DMS114 treated with DMSO at 0.1 percent for 48 hours (cell line): ENCODE measurements at regions not wholly inside any gene's neighbourhood (a gene's known extent, or its start where the extent isn't known, plus 50 kb on each side); places are given as distances from the start of the nearest gene placed in this dataset.

Experiments
- DNase-seq: peaks from one replicate; lab custom pipeline; 2025; ENCODE audit not compliant: unreplicated experiment; lab: John Stamatoyannopoulos, UW

DNA sequence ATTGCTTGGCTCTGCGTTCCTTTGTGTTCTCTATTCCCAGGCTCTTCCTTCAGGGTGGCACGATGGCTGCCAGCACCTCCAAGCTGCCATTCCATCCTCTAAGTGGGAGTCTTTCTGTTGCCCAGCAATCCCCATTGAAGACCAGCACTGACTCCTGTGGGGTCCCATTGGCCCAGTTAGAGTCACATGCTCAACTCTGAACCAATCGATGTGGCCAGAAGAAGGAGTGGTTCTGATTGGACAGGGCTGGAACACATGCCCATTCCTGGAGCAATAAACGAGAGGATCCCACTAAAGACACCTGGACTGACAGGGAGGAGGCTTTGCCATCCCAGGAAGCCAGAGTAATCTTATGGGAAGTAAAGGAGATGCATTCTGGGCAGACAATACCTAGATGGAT is 97.2 kb upstream of the IGSF21 start:
- no peak for DNase-seq

DNA sequence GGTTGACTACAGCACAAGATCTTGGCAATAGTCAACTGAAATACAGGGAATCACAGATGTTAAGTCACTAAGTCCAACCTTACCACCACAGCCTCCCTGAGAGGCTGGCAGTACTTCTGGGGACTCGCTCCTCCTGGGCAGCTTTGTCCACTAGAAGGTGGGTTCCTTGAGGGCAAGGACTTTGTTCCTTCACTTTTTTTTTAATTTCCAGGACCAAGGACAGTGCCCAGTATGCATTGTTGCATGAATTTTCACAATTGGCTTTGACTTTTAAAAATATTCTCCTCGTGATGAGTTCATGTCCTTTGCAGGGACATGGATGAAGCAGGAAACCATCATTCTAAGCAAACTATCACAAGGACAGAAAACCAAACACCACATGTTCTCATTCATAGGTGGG is 96.7 kb upstream of the IGSF21 start:
- no peak for DNase-seq

- no peak for DNase-seq
Measured at GRCh38 chr1:18011703-18012102, 95.9 kb upstream of the IGSF21 start.

DNA sequence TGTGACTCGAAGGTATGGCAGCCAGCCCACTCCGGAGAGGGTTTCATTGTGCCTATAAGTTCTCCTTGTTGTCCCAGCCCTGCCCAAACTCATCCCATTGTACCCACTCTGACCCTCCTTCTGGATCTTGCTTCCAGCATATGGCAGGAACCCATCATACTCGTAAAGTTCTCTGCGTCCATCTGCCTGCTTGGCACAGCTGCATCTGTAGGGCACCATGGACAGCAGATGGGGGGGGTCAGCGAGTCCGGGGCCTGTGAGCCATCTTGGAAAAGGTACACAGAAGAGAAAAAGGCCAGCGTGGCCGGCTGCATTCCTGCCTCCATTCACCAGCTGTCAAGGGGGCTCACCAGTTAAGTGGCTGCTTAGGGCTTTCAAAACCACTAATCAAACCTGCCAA is 94.9 kb upstream of the IGSF21 start:
- DNase-seq, result no peak

DNA sequence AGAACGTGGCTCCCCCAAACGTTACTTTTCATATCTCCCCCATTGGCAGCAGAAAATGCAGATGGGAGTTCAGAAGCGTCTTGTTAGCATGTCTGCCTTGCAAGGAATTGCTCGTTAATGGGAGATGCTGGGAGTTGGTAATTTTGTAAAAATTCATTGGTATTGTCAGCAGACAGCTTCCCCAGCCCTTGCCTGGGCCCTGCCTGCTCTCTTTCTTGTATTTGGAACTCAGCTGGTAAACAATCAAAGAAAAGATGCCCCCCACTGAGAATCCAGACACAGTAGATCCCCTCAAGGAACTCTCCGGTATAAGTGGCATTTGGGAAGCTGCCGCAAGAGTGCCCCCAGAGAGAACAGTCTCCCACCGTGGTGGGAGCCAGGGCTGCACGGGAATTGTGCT is 94.4 kb upstream of the IGSF21 start:
- no peak for DNase-seq

GRCh38 chr1:18015719-18016118 is 91.9 kb upstream of the IGSF21 start:
- no peak for DNase-seq

DNA sequence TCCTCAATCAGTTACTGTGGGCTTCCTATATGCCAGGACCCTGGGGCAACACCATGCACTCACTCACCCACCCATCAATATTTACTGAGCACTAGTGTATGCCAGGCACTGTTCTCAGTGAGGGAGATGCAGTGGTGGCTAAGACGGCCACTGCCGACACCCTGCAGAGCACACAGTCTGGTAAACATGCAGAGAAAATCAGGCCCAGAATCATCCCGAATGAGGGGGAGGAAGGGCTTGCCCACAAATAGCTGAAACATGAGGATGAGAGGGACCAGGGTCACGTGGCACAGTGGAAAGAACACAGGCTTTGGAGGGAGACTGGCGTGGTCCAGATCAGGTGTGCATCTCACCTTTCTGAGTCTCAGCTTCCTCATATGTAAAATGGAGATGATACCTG is 89.2 kb upstream of the IGSF21 start:
- DNase-seq, result no peak

DNA sequence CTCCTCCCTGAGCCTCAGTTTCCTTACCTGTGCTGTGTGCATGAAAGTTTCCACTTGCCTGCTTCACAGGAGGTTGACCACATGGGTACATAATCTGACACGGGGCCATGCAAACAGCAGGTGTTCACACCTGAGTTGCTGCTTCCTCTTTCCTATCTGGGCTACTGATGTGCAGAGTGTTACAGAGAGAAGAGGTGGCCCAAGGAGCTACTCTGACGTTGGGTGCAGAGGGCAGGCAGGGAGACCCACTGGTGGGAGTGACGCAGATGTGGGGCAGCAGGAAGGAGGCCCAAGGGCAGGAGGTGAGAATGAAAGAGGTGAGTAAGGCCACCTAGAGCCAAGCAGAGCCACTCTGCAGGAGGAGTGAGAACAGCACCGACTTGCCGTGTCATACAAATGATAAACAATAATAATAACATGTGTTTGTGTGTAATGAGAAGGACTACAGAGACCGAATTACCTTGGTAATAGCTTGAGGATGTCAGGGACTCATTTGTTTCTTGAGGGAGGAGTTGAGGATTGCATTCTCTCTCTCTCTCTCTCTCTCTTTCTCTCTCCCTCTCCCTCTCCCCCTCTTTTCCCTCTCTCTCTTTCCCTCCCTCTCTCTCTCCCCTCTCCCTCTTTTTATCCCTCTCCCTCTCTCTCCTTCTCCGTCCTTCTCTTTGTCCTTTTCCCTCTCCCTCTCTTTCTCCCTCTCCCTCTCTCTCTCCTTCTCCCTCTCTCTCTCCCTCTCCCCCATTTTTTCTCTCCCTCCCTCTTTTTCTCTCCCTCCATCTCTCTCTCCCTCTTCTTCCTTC is 87.4 kb upstream of the IGSF21 start:
- no peak for DNase-seq

GRCh38 chr1:18021242-18021641 is 86.4 kb upstream of the IGSF21 start:
- DNase-seq, result no peak

- no peak for DNase-seq
Measured at GRCh38 chr1:18032172-18032859, 75.3 kb upstream of the IGSF21 start.

DNA sequence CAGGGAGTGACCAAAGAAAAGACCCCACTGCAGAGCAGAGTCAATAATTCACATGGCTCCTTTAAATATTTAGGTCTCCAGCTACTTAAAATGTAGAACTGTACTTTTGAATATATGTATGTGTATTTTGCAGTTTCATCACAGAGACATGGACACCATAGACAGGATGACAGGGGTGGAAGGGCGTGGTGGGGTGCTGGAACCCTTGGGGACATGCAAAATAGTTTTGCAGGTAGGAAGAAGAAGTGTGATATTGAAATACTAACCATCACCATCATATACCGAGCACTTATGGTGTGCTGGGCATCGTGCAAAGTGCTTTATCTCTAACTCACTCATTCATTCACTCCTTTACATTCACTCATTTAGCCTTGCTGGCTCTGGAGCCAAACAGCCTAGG is 72.5 kb upstream of the IGSF21 start:
- no peak for DNase-seq

DNA sequence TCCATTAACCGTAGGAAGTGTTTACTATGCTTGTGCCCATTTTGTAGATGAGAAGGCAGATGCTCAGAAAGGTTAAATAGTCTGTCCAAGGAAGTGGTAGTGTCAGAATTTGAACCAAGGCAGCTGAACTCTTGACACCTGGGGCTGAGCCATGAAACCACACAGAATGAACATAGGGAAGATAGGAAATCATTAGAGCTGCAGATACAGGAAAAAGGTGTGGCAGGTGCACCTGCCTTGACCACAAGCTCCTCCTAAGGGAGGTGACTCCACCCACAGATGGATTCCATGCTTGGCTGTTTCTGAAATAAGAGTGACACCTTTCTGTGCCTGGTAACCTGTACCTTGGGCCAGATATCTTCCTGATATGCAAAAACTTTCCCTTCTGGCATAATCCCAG is 69.9 kb upstream of the IGSF21 start:
- no peak for DNase-seq

DNA sequence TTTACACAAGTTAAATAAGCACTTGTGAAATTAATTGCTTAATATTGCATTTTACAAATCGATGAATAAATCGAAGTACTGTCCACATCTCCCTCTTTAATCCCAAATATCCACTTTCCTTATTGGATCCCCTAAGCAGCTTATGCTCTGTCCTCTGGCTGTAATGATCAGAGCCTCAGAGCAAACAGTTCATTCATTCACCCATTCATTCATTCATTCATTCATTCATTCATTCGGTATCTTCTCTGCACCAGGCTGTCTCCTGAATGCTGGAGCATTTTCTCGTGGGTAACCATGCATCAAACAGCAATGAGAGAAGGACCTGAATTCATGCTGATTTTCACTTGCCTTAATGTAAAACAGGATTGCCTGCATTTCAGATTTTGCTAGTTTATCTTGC is 69.5 kb upstream of the IGSF21 start:
- DNase-seq, result no peak

GRCh38 chr1:18039102-18039501 is 68.5 kb upstream of the IGSF21 start:
- DNase-seq, result no peak

GRCh38 chr1:18041102-18041501 is 66.5 kb upstream of the IGSF21 start:
- no peak for DNase-seq

GRCh38 chr1:18041685-18042355 is 65.8 kb upstream of the IGSF21 start:
- DNase-seq, result no peak

DNA sequence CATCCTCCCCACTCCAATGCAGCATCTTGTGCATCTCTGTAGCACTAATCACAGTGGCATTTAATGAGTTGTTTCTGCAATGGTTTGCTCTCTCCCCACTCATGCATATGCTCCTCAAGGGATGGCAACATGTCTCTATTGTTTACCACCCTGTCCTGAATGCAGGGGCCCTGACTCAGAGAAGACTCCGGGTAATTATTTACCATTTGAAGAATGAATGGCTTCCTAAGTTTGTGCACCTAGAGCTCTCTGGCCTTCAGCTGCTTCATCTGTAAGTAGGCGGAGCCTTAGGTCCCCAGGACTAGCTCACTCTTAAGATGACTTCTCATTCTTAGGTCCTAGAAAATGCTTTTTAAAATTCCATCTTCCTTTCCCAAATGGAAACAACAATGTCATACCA is 63.7 kb upstream of the IGSF21 start:
- no peak for DNase-seq

- DNase-seq, result no peak
Measured at GRCh38 chr1:18045203-18045602, 62.4 kb upstream of the IGSF21 start.

GRCh38 chr1:18045621-18046020 is 62.0 kb upstream of the IGSF21 start:
- no peak for DNase-seq

DNA sequence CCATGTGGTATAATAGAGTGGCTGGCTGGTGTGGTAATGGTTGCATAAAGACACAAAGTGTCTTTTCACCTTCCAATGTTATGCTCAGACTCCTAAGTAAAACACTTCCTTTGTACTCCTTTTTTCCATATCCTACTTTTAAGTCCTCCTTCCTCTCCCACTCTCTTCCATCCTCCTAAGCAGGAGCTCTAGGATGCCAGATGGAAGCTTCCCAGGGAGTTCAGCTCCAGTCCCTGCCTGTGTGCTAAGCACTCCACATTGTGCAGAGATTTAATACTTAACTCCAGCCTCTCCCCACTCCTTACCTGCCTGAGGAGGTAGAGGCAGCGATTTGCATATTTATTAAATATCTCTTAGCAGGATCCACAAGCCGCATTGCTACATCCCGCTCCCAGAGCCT is 60.5 kb upstream of the IGSF21 start:
- DNase-seq, result no peak

- DNase-seq, result no peak
Measured at GRCh38 chr1:18049228-18049627, 58.4 kb upstream of the IGSF21 start.

DNA sequence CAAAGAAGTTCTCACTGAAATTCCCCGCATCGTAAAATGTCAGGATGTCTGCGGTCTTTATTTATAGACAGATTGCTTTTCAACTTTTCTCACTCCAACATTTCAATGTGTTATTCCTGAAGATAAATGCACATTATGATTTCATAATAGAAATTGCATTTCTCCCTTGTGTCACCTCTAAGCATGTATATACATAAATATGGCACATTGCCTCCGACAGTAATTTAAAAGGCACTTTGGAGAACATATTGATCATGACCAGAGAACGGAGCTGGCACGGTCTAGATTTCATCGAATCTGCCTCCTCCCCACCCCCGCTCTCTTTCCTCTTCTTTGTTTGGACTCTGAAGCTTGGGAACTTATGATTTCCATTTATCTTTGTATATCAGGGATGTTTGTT is 54.9 kb upstream of the IGSF21 start:
- DNase-seq, result no peak
